ENCODE measurements at regions not wholly inside any gene's neighbourhood (a gene's known extent, or its start where the extent isn't known, plus 50 kb on each side); places are given as distances from the start of the nearest gene placed in this dataset.

DNA sequence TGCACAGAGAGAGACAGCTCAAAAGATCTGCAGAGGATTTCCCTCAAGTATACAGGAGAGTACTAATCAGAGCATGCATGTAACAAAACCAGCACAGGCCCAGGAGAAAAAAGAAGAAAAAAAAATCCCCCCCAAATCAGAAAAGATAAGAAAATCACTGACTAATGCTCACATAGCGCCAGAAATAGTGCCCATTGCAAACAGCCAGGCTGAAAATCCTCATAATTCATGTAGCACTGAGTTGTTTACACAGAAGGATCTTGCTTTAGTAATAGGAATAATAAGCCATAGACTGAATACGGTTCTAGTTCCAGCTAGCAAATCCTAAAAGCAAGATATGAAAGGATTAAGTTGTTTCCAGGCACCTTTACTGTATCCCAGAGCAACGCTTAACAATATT lies 51.8 kb upstream of the MAGEC2 start:
- no peak for TF ChIP-seq CTCF (IDR thresholded peaks at IDR 0.05)
- TF ChIP-seq, protein P1, sequence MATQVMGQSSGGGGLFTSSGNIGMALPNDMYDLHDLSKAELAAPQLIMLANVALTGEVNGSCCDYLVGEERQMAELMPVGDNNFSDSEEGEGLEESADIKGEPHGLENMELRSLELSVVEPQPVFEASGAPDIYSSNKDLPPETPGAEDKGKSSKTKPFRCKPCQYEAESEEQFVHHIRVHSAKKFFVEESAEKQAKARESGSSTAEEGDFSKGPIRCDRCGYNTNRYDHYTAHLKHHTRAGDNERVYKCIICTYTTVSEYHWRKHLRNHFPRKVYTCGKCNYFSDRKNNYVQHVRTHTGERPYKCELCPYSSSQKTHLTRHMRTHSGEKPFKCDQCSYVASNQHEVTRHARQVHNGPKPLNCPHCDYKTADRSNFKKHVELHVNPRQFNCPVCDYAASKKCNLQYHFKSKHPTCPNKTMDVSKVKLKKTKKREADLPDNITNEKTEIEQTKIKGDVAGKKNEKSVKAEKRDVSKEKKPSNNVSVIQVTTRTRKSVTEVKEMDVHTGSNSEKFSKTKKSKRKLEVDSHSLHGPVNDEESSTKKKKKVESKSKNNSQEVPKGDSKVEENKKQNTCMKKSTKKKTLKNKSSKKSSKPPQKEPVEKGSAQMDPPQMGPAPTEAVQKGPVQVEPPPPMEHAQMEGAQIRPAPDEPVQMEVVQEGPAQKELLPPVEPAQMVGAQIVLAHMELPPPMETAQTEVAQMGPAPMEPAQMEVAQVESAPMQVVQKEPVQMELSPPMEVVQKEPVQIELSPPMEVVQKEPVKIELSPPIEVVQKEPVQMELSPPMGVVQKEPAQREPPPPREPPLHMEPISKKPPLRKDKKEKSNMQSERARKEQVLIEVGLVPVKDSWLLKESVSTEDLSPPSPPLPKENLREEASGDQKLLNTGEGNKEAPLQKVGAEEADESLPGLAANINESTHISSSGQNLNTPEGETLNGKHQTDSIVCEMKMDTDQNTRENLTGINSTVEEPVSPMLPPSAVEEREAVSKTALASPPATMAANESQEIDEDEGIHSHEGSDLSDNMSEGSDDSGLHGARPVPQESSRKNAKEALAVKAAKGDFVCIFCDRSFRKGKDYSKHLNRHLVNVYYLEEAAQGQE (IDR thresholded peaks at IDR 0.05; ENCODE audit: insufficient read depth in 1 of 2, low read depth in 2 of 2, low read length in 1 of 2): no peak
- TF ChIP-seq POLR2AphosphoS5 (IDR thresholded peaks at IDR 0.05; ENCODE audit: low read depth, low read length): no peak
- no peak for TF ChIP-seq TCF7L2 (IDR thresholded peaks at IDR 0.05; ENCODE audit: low read depth, low read length)
- no peak for TF ChIP-seq SIN3A (IDR thresholded peaks at IDR 0.05; ENCODE audit: borderline replicate concordance, insufficient read depth, low read depth, low read length)
